ENCODE measurements at regions not wholly inside any gene's neighbourhood (a gene's known extent, or its start where the extent isn't known, plus 50 kb on each side); places are given as distances from the start of the nearest gene placed in this dataset.

DNA sequence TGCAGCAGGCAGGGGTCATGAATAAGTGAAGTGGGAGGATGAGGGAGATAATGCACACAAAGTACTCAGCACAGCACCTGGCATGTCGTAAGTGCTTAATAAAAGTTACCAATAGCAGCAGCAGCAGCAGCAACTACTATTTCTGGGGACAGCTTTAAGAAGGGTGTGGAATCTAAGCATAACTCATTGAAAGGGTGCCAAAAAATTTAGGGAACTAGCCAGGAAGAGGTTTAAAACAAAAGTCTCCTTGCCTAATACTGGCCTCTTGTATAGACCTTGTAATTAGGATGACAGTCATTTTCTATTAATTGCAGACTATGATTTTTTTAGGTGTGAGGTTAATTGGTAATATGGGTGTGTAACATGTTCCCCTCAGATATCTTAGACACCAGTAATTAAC lies 179.9 kb downstream of the PTPN11 start:
- H2AFZ ChIP-seq: no peak overlapping the region
- no peak overlapping the region for H3K4me3 ChIP-seq
- peaks cover 57% of the 10 kb centered on the region for H3K27me3 ChIP-seq (ENCODE audit: insufficient read depth, low read depth)
- H3K9me3 ChIP-seq (ENCODE audit: insufficient read depth, low read depth): 0 out of 2 replicates have a peak, but pooled peaks cover 3% of the 10 kb centered on the region
- H3K9me2 ChIP-seq (ENCODE audit: insufficient read depth): no peaks in the 10 kb centered on the region
- no peaks in the 10 kb centered on the region for H3F3A ChIP-seq (ENCODE audit: insufficient read depth, low read depth)
- H3K4me2 ChIP-seq: no peak overlapping the region
- no peaks in the 10 kb centered on the region for H4K20me1 ChIP-seq (ENCODE audit: insufficient read depth)
- BruUV-seq (replicated peaks): no TSS peak
- H3K27ac ChIP-seq: no peak overlapping the region
- TF ChIP-seq EZH2 (IDR thresholded peaks at IDR 0.05; ENCODE audit: low read depth) (no peak), CTCF (conservative IDR thresholded peaks at IDR 0.05) (no peak)
- CTCF ChIA-PET: no interaction called here
- H3K36me3 ChIP-seq (ENCODE audit: low read depth): no peaks in the 10 kb centered on the region
- DNase-seq: no peak
- intact Hi-C loops (cut with micrococcal nuclease; ENCODE audit: unreplicated experiment): no loop called here
- POLR2A ChIA-PET (ENCODE audit: unreplicated experiment): no interaction called here
- no peaks in the 10 kb centered on the region for H3K4me1 ChIP-seq (replicated peaks; ENCODE audit: insufficient read depth)
- no peaks in the 10 kb centered on the region for H3K79me2 ChIP-seq (ENCODE audit: low read depth)

DNA sequence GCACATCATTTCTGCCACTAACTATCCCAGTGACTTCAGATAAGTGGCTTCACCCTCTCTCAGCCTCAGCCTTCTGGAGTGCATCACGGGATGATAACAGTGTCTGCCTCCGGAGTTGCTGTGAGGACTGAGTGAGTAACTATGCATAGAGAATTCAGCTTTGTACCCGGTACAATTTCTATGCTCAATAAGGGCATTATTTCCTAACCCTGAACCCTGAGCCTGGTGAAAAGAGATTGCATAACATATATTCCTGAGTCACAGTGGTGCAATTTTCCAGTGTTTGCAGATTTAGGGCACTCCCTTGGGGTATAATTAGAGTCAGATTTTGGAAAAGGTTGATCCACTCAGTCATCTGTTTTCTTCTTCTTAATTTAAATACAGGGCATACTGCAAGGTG lies 181.1 kb downstream of the PTPN11 start:
- H3K9me3 ChIP-seq (ENCODE audit: insufficient read depth, low read depth): 0 out of 2 replicates have a peak, but pooled peaks cover 3% of the 10 kb centered on the region
- no peak overlapping the region for H3K4me2 ChIP-seq
- H2AFZ ChIP-seq: no peak overlapping the region
- peaks cover 66% of the 10 kb centered on the region for H3K27me3 ChIP-seq (ENCODE audit: insufficient read depth, low read depth)
- H4K20me1 ChIP-seq (ENCODE audit: insufficient read depth): no peaks in the 10 kb centered on the region
- DNase-seq: no peak
- TF ChIP-seq CTCF (conservative IDR thresholded peaks at IDR 0.05) (no peak), EZH2 (IDR thresholded peaks at IDR 0.05; ENCODE audit: low read depth) (no peak)
- no peaks in the 10 kb centered on the region for H3K4me1 ChIP-seq (replicated peaks; ENCODE audit: insufficient read depth)
- no peaks in the 10 kb centered on the region for H3F3A ChIP-seq (ENCODE audit: insufficient read depth, low read depth)
- no peaks in the 10 kb centered on the region for H3K36me3 ChIP-seq (ENCODE audit: low read depth)
- H3K9me2 ChIP-seq (ENCODE audit: insufficient read depth): no peaks in the 10 kb centered on the region
- BruUV-seq (replicated peaks): no TSS peak
- ChIA-PET CTCF (no interaction called here), POLR2A (ENCODE audit: unreplicated experiment) (no interaction called here)
- no peaks in the 10 kb centered on the region for H3K79me2 ChIP-seq (ENCODE audit: low read depth)
- H3K4me3 ChIP-seq: no peak overlapping the region
- intact Hi-C loops (cut with micrococcal nuclease; ENCODE audit: unreplicated experiment): no loop called here
- H3K27ac ChIP-seq: no peak overlapping the region

DNA sequence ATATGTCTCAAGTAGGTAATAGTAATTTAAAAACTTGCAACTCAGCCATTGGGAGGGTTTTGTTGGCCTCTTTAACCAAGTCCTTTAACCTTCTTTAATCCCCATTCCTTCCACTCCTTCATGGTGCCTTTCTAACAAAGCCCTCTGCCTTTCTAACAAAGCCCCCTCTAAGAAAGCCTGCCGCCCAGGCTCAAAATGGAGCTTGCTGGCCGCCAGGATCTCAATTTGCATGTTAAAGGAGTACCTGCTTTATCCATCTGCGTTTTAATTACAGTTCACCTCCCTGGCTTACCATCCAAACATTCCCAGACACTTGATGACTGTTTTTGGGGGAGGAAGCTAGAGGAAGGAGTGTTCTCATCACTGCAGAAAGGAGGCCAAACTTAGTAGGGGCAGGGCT lies 183.4 kb downstream of the PTPN11 start:
- Histone ChIP-seq H3K4me1 (replicated peaks; ENCODE audit: insufficient read depth) (no peaks in the 10 kb centered on the region), H3K36me3 (ENCODE audit: low read depth) (no peaks in the 10 kb centered on the region), H3K9me2 (ENCODE audit: insufficient read depth) (no peaks in the 10 kb centered on the region), H2AFZ (no peak overlapping the region), H3K4me3 (no peak overlapping the region), H3K9me3 (ENCODE audit: insufficient read depth, low read depth) (0 out of 2 replicates have a peak, but pooled peaks cover 3% of the 10 kb centered on the region), H3F3A (ENCODE audit: insufficient read depth, low read depth) (no peaks in the 10 kb centered on the region), H4K20me1 (ENCODE audit: insufficient read depth) (no peaks in the 10 kb centered on the region), H3K79me2 (ENCODE audit: low read depth) (no peaks in the 10 kb centered on the region), H3K27ac (no peak overlapping the region), H3K4me2 (no peak overlapping the region), H3K27me3 (ENCODE audit: insufficient read depth, low read depth) (peaks cover 83% of the 10 kb centered on the region)
- BruUV-seq (replicated peaks): no TSS peak
- intact Hi-C loops (cut with micrococcal nuclease; ENCODE audit: unreplicated experiment): no loop called here
- DNase-seq: no peak
- CTCF ChIA-PET: no interaction called here
- TF ChIP-seq EZH2 (IDR thresholded peaks at IDR 0.05; ENCODE audit: low read depth) (no peak), CTCF (conservative IDR thresholded peaks at IDR 0.05) (no peak)
- POLR2A ChIA-PET (ENCODE audit: unreplicated experiment): no interaction called here

Data from PC-9 (cell line).